ENCODE measurements at regions not wholly inside any gene's neighbourhood (a gene's known extent, or its start where the extent isn't known, plus 50 kb on each side); places are given as distances from the start of the nearest gene placed in this dataset.

DNA sequence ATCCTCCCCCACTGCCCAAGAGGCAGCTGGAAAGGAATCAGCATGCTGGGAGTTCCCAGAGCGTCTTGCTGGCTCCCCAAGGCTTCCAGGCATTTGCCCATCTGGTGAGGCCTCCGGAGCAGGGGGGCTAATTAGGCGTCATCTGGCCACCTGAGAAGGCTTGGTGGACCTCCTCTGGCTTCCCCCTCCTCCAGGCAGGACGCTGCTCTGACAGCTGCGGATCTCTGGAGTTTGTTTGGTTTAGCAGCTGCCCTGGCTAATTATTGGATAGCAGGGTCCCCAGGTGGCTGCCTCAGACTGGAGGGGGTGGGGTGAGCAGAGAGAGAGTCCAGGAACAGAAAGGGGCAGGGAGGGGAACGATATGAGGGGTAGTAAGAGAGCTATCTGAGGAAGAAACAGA lies 425.2 kb upstream of the MEX3C start:
- no peak for ATAC-seq
- TF ChIP-seq, protein P1, sequence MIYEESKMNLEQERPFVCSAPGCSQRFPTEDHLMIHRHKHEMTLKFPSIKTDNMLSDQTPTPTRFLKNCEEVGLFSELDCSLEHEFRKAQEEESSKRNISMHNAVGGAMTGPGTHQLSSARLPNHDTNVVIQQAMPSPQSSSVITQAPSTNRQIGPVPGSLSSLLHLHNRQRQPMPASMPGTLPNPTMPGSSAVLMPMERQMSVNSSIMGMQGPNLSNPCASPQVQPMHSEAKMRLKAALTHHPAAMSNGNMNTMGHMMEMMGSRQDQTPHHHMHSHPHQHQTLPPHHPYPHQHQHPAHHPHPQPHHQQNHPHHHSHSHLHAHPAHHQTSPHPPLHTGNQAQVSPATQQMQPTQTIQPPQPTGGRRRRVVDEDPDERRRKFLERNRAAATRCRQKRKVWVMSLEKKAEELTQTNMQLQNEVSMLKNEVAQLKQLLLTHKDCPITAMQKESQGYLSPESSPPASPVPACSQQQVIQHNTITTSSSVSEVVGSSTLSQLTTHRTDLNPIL (CRISPR knock-in tag; IDR thresholded peaks at IDR 0.05; ENCODE audit: low read depth), result no peak
- TF ChIP-seq PPARA (CRISPR knock-in tag; IDR thresholded peaks at IDR 0.05; ENCODE audit: borderline replicate concordance) (no peak), ARNTL (CRISPR knock-in tag; IDR thresholded peaks at IDR 0.05; ENCODE audit: borderline replicate concordance, low read depth) (no peak), ISL1 (CRISPR knock-in tag; IDR thresholded peaks at IDR 0.05) (no peak), ZC3H10 (CRISPR knock-in tag; IDR thresholded peaks at IDR 0.05) (no peak), ZFP30 (CRISPR knock-in tag; IDR thresholded peaks at IDR 0.05) (no peak), ZFP3 (CRISPR knock-in tag; IDR thresholded peaks at IDR 0.05) (no peak), TCF4 (CRISPR knock-in tag; IDR thresholded peaks at IDR 0.05; ENCODE audit: borderline replicate concordance) (no peak), ZNF70 (CRISPR knock-in tag; IDR thresholded peaks at IDR 0.05) (no peak), GLIS3 (CRISPR knock-in tag; IDR thresholded peaks at IDR 0.05) (no peak), RARB (CRISPR knock-in tag; IDR thresholded peaks at IDR 0.05) (no peak), BACH2 (CRISPR knock-in tag; IDR thresholded peaks at IDR 0.05; ENCODE audit: borderline replicate concordance) (no peak)

DNA sequence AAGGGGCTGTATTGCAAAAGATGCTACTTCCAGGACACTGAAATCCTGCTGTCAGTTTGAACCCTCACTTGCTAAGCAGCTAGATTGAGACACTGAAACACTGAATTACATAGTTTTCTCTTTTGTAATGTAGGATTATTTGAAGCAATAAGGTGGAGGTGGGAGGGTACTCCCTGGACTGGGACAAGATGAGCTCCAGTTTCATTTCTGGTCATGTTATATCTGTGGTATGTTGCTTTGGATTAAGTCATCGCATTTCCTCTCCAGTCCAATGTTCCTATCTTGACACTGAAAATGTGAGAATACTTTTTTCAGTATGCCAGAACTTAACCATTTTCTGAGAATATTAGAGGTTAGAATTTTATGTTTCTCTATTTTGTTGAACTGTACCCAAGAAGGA lies 426.2 kb upstream of the MEX3C start:
- no peak for ATAC-seq
- no peak for TF ChIP-seq PPARA (CRISPR knock-in tag; IDR thresholded peaks at IDR 0.05; ENCODE audit: borderline replicate concordance)
- TF ChIP-seq ZC3H10 (CRISPR knock-in tag; IDR thresholded peaks at IDR 0.05), result no peak

DNA sequence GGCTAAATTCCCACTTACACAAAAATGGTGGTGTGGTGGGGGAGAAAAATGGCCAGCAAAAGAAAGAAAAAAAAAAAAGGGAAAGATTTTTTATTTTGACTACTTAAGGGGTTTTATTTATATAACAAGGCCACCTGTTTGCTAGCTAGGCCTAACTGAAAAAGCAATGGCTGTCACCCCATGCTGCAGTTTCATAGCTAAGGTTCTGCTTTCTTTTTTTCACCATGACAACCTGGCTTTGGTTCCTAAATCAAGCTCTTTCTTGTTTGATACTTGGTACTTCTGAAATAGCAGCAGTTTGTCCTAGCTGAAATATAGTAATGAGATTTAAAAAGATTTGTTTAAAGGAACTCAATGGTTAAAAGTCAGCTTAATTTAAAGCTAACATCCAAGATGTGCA lies 433.2 kb upstream of the MEX3C start:
- ATAC-seq, result no peak

DNA sequence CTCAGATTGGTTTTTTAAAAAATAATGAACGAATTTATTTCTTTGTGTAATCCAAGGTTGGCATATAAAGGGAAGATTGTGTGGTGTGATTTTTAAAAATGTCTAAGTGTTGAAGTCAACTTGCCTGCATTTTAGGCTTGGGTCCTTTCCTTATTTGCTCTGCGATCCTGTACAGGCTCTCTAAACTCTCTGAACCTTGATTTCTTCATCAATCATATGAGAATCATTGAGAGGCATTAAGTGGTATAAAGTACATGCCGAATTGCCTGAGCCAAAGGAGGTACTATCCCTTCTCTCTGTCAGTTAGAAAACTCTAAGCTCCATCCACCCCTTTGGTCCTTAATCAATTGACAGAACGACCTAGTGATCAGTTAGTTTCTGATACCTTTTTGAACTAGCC lies 440.4 kb upstream of the MEX3C start:
- no peak for ATAC-seq

More for the DNA sequence above, 433.2 kb upstream of the MEX3C start:
- no peak for TF ChIP-seq BACH2 (CRISPR knock-in tag; IDR thresholded peaks at IDR 0.05; ENCODE audit: borderline replicate concordance)
- no peak for TF ChIP-seq ZNF70 (CRISPR knock-in tag; IDR thresholded peaks at IDR 0.05)
- TF ChIP-seq SNAI2 (CRISPR knock-in tag; IDR thresholded peaks at IDR 0.05), result no peak
- TF ChIP-seq, protein P2, sequence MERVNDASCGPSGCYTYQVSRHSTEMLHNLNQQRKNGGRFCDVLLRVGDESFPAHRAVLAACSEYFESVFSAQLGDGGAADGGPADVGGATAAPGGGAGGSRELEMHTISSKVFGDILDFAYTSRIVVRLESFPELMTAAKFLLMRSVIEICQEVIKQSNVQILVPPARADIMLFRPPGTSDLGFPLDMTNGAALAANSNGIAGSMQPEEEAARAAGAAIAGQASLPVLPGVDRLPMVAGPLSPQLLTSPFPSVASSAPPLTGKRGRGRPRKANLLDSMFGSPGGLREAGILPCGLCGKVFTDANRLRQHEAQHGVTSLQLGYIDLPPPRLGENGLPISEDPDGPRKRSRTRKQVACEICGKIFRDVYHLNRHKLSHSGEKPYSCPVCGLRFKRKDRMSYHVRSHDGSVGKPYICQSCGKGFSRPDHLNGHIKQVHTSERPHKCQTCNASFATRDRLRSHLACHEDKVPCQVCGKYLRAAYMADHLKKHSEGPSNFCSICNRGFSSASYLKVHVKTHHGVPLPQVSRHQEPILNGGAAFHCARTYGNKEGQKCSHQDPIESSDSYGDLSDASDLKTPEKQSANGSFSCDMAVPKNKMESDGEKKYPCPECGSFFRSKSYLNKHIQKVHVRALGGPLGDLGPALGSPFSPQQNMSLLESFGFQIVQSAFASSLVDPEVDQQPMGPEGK (CRISPR knock-in tag; IDR thresholded peaks at IDR 0.05; ENCODE audit: borderline replicate concordance), result no peak
- TF ChIP-seq GLIS3 (CRISPR knock-in tag; IDR thresholded peaks at IDR 0.05), result no peak
- TF ChIP-seq ARNTL (CRISPR knock-in tag; IDR thresholded peaks at IDR 0.05; ENCODE audit: borderline replicate concordance, low read depth), result no peak
- no peak for TF ChIP-seq ZFP30 (CRISPR knock-in tag; IDR thresholded peaks at IDR 0.05)
- TF ChIP-seq ZNF8 (CRISPR knock-in tag; IDR thresholded peaks at IDR 0.05), result no peak
- TF ChIP-seq, protein P3, sequence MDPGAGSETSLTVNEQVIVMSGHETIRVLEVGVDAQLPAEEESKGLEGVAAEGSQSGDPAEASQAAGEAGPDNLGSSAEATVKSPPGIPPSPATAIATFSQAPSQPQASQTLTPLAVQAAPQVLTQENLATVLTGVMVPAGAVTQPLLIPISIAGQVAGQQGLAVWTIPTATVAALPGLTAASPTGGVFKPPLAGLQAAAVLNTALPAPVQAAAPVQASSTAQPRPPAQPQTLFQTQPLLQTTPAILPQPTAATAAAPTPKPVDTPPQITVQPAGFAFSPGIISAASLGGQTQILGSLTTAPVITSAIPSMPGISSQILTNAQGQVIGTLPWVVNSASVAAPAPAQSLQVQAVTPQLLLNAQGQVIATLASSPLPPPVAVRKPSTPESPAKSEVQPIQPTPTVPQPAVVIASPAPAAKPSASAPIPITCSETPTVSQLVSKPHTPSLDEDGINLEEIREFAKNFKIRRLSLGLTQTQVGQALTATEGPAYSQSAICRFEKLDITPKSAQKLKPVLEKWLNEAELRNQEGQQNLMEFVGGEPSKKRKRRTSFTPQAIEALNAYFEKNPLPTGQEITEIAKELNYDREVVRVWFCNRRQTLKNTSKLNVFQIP (CRISPR knock-in tag; IDR thresholded peaks at IDR 0.05; ENCODE audit: borderline replicate concordance, low read depth), result no peak
- TF ChIP-seq, protein P4, sequence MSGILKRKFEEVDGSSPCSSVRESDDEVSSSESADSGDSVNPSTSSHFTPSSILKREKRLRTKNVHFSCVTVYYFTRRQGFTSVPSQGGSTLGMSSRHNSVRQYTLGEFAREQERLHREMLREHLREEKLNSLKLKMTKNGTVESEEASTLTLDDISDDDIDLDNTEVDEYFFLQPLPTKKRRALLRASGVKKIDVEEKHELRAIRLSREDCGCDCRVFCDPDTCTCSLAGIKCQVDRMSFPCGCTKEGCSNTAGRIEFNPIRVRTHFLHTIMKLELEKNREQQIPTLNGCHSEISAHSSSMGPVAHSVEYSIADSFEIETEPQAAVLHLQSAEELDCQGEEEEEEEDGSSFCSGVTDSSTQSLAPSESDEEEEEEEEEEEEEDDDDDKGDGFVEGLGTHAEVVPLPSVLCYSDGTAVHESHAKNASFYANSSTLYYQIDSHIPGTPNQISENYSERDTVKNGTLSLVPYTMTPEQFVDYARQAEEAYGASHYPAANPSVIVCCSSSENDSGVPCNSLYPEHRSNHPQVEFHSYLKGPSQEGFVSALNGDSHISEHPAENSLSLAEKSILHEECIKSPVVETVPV (CRISPR knock-in tag; IDR thresholded peaks at IDR 0.05), result no peak

More for the DNA sequence above, 440.4 kb upstream of the MEX3C start:
- no peak for TF ChIP-seq ISL1 (CRISPR knock-in tag; IDR thresholded peaks at IDR 0.05)
- TF ChIP-seq ZNF565 (CRISPR knock-in tag; conservative IDR thresholded peaks at IDR 0.05; ENCODE audit: low read depth), result no peak
- no peak for TF ChIP-seq RARB (CRISPR knock-in tag; IDR thresholded peaks at IDR 0.05)
- no peak for TF ChIP-seq CSDC2 (CRISPR knock-in tag; IDR thresholded peaks at IDR 0.05)
- TF ChIP-seq ESRRG (CRISPR knock-in tag; IDR thresholded peaks at IDR 0.05), result no peak
- TF ChIP-seq ZC3H10 (CRISPR knock-in tag; IDR thresholded peaks at IDR 0.05), result no peak
- TF ChIP-seq, protein P5, sequence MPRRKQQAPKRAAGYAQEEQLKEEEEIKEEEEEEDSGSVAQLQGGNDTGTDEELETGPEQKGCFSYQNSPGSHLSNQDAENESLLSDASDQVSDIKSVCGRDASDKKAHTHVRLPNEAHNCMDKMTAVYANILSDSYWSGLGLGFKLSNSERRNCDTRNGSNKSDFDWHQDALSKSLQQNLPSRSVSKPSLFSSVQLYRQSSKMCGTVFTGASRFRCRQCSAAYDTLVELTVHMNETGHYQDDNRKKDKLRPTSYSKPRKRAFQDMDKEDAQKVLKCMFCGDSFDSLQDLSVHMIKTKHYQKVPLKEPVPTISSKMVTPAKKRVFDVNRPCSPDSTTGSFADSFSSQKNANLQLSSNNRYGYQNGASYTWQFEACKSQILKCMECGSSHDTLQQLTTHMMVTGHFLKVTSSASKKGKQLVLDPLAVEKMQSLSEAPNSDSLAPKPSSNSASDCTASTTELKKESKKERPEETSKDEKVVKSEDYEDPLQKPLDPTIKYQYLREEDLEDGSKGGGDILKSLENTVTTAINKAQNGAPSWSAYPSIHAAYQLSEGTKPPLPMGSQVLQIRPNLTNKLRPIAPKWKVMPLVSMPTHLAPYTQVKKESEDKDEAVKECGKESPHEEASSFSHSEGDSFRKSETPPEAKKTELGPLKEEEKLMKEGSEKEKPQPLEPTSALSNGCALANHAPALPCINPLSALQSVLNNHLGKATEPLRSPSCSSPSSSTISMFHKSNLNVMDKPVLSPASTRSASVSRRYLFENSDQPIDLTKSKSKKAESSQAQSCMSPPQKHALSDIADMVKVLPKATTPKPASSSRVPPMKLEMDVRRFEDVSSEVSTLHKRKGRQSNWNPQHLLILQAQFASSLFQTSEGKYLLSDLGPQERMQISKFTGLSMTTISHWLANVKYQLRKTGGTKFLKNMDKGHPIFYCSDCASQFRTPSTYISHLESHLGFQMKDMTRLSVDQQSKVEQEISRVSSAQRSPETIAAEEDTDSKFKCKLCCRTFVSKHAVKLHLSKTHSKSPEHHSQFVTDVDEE (CRISPR knock-in tag; IDR thresholded peaks at IDR 0.05), result no peak
- TF ChIP-seq SNAI2 (CRISPR knock-in tag; IDR thresholded peaks at IDR 0.05), result no peak
- TF ChIP-seq, protein P1 (CRISPR knock-in tag; IDR thresholded peaks at IDR 0.05; ENCODE audit: low read depth), result no peak
- no peak for TF ChIP-seq ZFP3 (CRISPR knock-in tag; IDR thresholded peaks at IDR 0.05)
- TF ChIP-seq BACH2 (CRISPR knock-in tag; IDR thresholded peaks at IDR 0.05; ENCODE audit: borderline replicate concordance), result no peak
- TF ChIP-seq ZNF70 (CRISPR knock-in tag; IDR thresholded peaks at IDR 0.05), result no peak
- TF ChIP-seq ARNTL (CRISPR knock-in tag; IDR thresholded peaks at IDR 0.05; ENCODE audit: borderline replicate concordance, low read depth), result no peak

Data from SK-N-SH treated with all-trans-retinoic acid at 6 μM for 48 hours (cell line).